HEK293 (cell line): ENCODE measurements at regions not wholly inside any gene's neighbourhood (a gene's known extent, or its start where the extent isn't known, plus 50 kb on each side); places are given as distances from the start of the nearest gene placed in this dataset.

Source experiments
- CTCF ChIA-PET: fragments of 350-600 bp; formaldehyde crosslinking; extraction: SDS; loops from one replicate; lab custom pipeline; 2021; ENCODE audit warnings: antibody characterized with exemption; lab: Yijun Ruan, JAX
- POLR2A ChIA-PET: fragments of 300-600 bp; formaldehyde crosslinking; extraction: SDS; loops from one replicate; lab custom pipeline; 2020; ENCODE audit warnings: antibody characterized with exemption, inconsistent platforms; lab: Yijun Ruan, JAX
- H3K27ac ChIP-seq: fragments of 200-500 bp; sonication (Bioruptor generic); 2 replicates; pipeline ENCODE4 v1.5.1; 2014; ENCODE audit warnings: low read depth, low read length, control low read depth, inconsistent platforms; ENCODE audit errors: extremely low read depth
- H3K36me3 ChIP-seq, 2 experiments: fragments of 200-500 bp in 1 of 2; sonication (Bioruptor generic) in 1 of 2; 1 replicate in 1 of 2; 2 replicates in 1 of 2; pipeline ENCODE4 v1.5.1; 2014 to 2017; ENCODE audit warnings: inconsistent platforms in 2 of 2, low read length in 2 of 2; ENCODE audit not compliant: control insufficient read depth in 2 of 2, insufficient read depth in 1 of 2
- H3K4me1 ChIP-seq: fragments of 200-500 bp; sonication (Bioruptor generic); 2 replicates; pipeline ENCODE4 v1.5.1; 2014; ENCODE audit warnings: mild to moderate bottlenecking, low read length, inconsistent platforms; ENCODE audit not compliant: control insufficient read depth, insufficient read depth
- H3K4me3 ChIP-seq: 2 replicates; pipeline ENCODE4 v1.5.1; 2011; ENCODE audit warnings: low read depth, mild to moderate bottlenecking, control low read depth, low read length, moderate library complexity
- H3K9me3 ChIP-seq: fragments of 200-500 bp; sonication (Bioruptor generic); 2 replicates; pipeline ENCODE4 v1.5.1; 2014; ENCODE audit warnings: low read depth, low read length, inconsistent platforms; ENCODE audit not compliant: control insufficient read depth, insufficient read depth
- GLI2 ChIP-seq: fragments of 450-650 bp; formaldehyde crosslinking; IDR thresholded peaks from 2 replicates; pipeline ENCODE4; 2017; ENCODE audit warnings: missing biosample characterization, missing genetic modification characterization, low read depth, borderline replicate concordance
- KLF7 ChIP-seq: fragments of 450-650 bp; formaldehyde crosslinking; IDR thresholded peaks from 2 replicates; pipeline ENCODE4 v1.5.1; 2016; ENCODE audit warnings: missing biosample characterization, missing genetic modification characterization, borderline replicate concordance
- KLF8 ChIP-seq: fragments of 450-650 bp; formaldehyde crosslinking; IDR thresholded peaks from 2 replicates; pipeline ENCODE4 v1.5.1; 2016; ENCODE audit warnings: missing biosample characterization, missing genetic modification characterization
- PRDM1 ChIP-seq: fragments of 450-650 bp; formaldehyde crosslinking; IDR thresholded peaks from 2 replicates; pipeline ENCODE4; 2016; ENCODE audit warnings: missing biosample characterization, missing genetic modification characterization
- YY1 ChIP-seq: fragments of 450-650 bp; formaldehyde crosslinking; IDR thresholded peaks from 2 replicates; pipeline ENCODE4 v1.5.1; 2018; ENCODE audit warnings: missing biosample characterization, missing genetic modification characterization
- ZBTB7A ChIP-seq: fragments of 450-650 bp; formaldehyde crosslinking; IDR thresholded peaks from 2 replicates; pipeline ENCODE4 v1.5.1; 2016; ENCODE audit warnings: low read depth, missing biosample characterization, missing genetic modification characterization
- ZBTB8A ChIP-seq: fragments of 450-650 bp; formaldehyde crosslinking; IDR thresholded peaks from 2 replicates; pipeline ENCODE4 v1.5.1; 2016; ENCODE audit warnings: missing biosample characterization, missing genetic modification characterization
- ZFP41 ChIP-seq: fragments of 450-650 bp; formaldehyde crosslinking; IDR thresholded peaks from 2 replicates; pipeline ENCODE4 v1.5.1; 2016; ENCODE audit warnings: missing biosample characterization, missing genetic modification characterization, borderline replicate concordance
- ZIC2 ChIP-seq: fragments of 450-650 bp; formaldehyde crosslinking; IDR thresholded peaks from 2 replicates; pipeline ENCODE4 v1.5.1; 2016; ENCODE audit warnings: missing biosample characterization, missing genetic modification characterization
- ZNF140 ChIP-seq: fragments of 450-650 bp; formaldehyde crosslinking; IDR thresholded peaks from 2 replicates; pipeline ENCODE4 v1.5.1; 2016; ENCODE audit warnings: missing biosample characterization, missing genetic modification characterization
- ZNF169 ChIP-seq: fragments of 450-650 bp; formaldehyde crosslinking; IDR thresholded peaks from 2 replicates; pipeline ENCODE4 v1.5.1; 2016; ENCODE audit warnings: missing biosample characterization, missing genetic modification characterization
- ZNF292 ChIP-seq: fragments of 450-650 bp; formaldehyde crosslinking; IDR thresholded peaks from 2 replicates; pipeline ENCODE4 v1.5.1; 2016; ENCODE audit warnings: low read depth, missing biosample characterization, missing genetic modification characterization, borderline replicate concordance
- ZNF341 ChIP-seq: fragments of 450-650 bp; formaldehyde crosslinking; IDR thresholded peaks from 2 replicates; pipeline ENCODE4; 2016; ENCODE audit warnings: low read depth, missing biosample characterization, missing genetic modification characterization
- ZNF501 ChIP-seq: fragments of 450-650 bp; formaldehyde crosslinking; IDR thresholded peaks from 2 replicates; pipeline ENCODE4 v1.5.1; 2016; ENCODE audit warnings: missing biosample characterization, missing genetic modification characterization
- ZNF514 ChIP-seq: fragments of 450-650 bp; formaldehyde crosslinking; IDR thresholded peaks from 2 replicates; pipeline ENCODE4 v1.5.1; 2016; ENCODE audit warnings: missing biosample characterization, missing genetic modification characterization
- ZNF521 ChIP-seq: fragments of 450-650 bp; formaldehyde crosslinking; IDR thresholded peaks from 2 replicates; pipeline ENCODE4 v1.5.1; 2017; ENCODE audit warnings: missing biosample characterization, mild to moderate bottlenecking, missing genetic modification characterization
- ZNF548 ChIP-seq: fragments of 450-650 bp; formaldehyde crosslinking; IDR thresholded peaks from 2 replicates; pipeline ENCODE4 v1.5.1; 2016; ENCODE audit warnings: missing biosample characterization, missing genetic modification characterization
- ZNF621 ChIP-seq: fragments of 450-650 bp; formaldehyde crosslinking; IDR thresholded peaks from 2 replicates; pipeline ENCODE4 v1.5.1; 2017; ENCODE audit warnings: missing biosample characterization, missing genetic modification characterization
- ZNF626 ChIP-seq: fragments of 450-650 bp; sonication (Bioruptor Pico); formaldehyde crosslinking; IDR thresholded peaks from 2 replicates; pipeline ENCODE4 v1.5.1; 2018; ENCODE audit warnings: missing biosample characterization, missing genetic modification characterization, inconsistent platforms
- ZNF660 ChIP-seq: fragments of 450-650 bp; IDR thresholded peaks from 2 replicates; pipeline ENCODE4 v1.5.1; 2018; ENCODE audit warnings: missing biosample characterization, mild to moderate bottlenecking, missing genetic modification characterization
- ZSCAN30 ChIP-seq: fragments of 450-650 bp; IDR thresholded peaks from 2 replicates; pipeline ENCODE4 v1.5.1; 2018; ENCODE audit warnings: missing biosample characterization, mild to moderate bottlenecking, missing genetic modification characterization, moderate library complexity
- TF ChIP-seq, protein P1 (sequence below): fragments of 450-650 bp; formaldehyde crosslinking; IDR thresholded peaks from 2 replicates; pipeline ENCODE4 v1.5.1; 2016; ENCODE audit warnings: missing biosample characterization, missing genetic modification characterization, borderline replicate concordance
- TF ChIP-seq, protein P2 (sequence below): fragments of 450-650 bp; formaldehyde crosslinking; IDR thresholded peaks from 2 replicates; pipeline ENCODE4 v1.5.1; 2016; ENCODE audit warnings: missing biosample characterization, missing genetic modification characterization

DNA sequence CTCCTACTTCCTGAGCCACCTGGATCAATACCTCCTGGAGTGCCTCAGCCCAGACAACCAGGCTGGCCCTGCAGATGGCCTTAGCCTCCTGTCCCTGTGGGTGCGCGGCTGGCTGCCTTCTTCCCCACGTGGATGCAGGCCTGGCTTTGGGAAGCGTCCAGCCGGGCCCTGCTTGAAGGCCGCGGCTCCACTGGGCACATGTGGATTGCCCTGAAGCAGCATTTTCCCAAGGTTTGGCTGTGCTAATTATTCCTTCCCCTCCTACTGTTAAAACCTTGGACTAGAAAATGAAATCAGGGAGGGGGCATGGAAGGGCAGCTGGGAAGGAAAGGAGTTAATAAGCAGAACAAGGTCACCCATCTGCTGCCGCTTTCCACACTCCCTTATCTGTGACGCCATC lies 143.0 kb upstream of the GATA6 start:
- CTCF ChIA-PET = interaction anchor here (0.6 to 1.1 kb wide), 3 partner anchors 33 to 446 kb away, joined by 3 to 4 read pairs (median 3); no protein-coding TSS in a partner anchor
- Histone ChIP-seq H3K4me1 (no peaks in the 10 kb centered on the region), H3K27ac (no peak overlapping the region), H3K36me3 (no peaks in the 10 kb centered on the region)
- TF ChIP-seq ZNF341 (tag by site-specific recombination) = peak; percentile 80
- peak; percentile 26; the same call in 1 of the 2 replicates for TF ChIP-seq ZIC2
- no peak for TF ChIP-seq KLF8 (tag by site-specific recombination)
- TF ChIP-seq, all 188 proteins: peak for 2
- H3K4me3 ChIP-seq = no peak overlapping the region
- POLR2A ChIA-PET = no interaction called here
- no peaks in the 10 kb centered on the region for H3K9me3 ChIP-seq

DNA sequence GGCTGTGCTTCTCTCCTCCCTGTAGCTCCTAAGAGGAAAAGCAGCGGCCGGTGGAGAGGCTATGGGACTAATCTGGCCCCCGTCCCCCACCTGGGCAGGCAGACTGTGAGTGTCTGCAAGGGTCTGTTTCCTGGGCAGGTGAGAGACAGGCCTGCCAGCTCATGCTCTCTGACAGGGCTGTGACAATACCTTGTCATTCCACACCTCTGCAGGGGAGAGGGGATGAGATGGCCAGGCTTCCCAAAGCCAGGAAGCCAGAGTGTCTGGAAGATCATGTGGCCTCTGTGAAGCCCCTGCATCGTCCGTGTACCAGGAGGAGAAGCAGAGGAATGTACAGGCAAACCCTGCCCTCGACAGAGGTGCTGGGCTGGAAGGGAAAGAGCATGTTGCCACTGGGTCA lies 142.5 kb upstream of the GATA6 start:
- no peaks in the 10 kb centered on the region for H3K9me3 ChIP-seq
- H3K36me3 ChIP-seq = no peaks in the 10 kb centered on the region
- POLR2A ChIA-PET = no interaction called here
- no peak overlapping the region for H3K27ac ChIP-seq
- no peaks in the 10 kb centered on the region for H3K4me1 ChIP-seq
- TF ChIP-seq, protein P1, sequence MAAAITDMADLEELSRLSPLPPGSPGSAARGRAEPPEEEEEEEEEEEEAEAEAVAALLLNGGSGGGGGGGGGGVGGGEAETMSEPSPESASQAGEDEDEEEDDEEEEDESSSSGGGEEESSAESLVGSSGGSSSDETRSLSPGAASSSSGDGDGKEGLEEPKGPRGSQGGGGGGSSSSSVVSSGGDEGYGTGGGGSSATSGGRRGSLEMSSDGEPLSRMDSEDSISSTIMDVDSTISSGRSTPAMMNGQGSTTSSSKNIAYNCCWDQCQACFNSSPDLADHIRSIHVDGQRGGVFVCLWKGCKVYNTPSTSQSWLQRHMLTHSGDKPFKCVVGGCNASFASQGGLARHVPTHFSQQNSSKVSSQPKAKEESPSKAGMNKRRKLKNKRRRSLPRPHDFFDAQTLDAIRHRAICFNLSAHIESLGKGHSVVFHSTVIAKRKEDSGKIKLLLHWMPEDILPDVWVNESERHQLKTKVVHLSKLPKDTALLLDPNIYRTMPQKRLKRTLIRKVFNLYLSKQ = no peak
- TF ChIP-seq PRDM1 (tag by site-specific recombination) = no peak
- no peak for TF ChIP-seq ZFP41 (tag by site-specific recombination)
- no peak for TF ChIP-seq KLF7 (tag by site-specific recombination)
- TF ChIP-seq ZNF548 (tag by site-specific recombination) = no peak
- TF ChIP-seq ZNF140 (tag by site-specific recombination) = no peak
- TF ChIP-seq ZNF626 (tag by site-specific recombination) = no peak
- TF ChIP-seq ZNF660 (tag by site-specific recombination) = no peak
- no peak for TF ChIP-seq GLI2 (tag by site-specific recombination)
- TF ChIP-seq ZNF521 (tag by site-specific recombination) = no peak
- no peak for TF ChIP-seq ZNF621 (tag by site-specific recombination)
- TF ChIP-seq, protein P2, sequence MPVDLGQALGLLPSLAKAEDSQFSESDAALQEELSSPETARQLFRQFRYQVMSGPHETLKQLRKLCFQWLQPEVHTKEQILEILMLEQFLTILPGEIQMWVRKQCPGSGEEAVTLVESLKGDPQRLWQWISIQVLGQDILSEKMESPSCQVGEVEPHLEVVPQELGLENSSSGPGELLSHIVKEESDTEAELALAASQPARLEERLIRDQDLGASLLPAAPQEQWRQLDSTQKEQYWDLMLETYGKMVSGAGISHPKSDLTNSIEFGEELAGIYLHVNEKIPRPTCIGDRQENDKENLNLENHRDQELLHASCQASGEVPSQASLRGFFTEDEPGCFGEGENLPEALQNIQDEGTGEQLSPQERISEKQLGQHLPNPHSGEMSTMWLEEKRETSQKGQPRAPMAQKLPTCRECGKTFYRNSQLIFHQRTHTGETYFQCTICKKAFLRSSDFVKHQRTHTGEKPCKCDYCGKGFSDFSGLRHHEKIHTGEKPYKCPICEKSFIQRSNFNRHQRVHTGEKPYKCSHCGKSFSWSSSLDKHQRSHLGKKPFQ (tag by site-specific recombination) = no peak
- TF ChIP-seq ZBTB7A (tag by site-specific recombination) = no peak
- TF ChIP-seq YY1 (tag by site-specific recombination) = no peak
- TF ChIP-seq ZBTB8A (tag by site-specific recombination) = no peak
- no peak for TF ChIP-seq ZNF514 (tag by site-specific recombination)
- no peak for TF ChIP-seq ZSCAN30 (tag by site-specific recombination)
- TF ChIP-seq ZNF501 (tag by site-specific recombination) = no peak
- no peak for TF ChIP-seq ZNF169 (tag by site-specific recombination)
- no peak for TF ChIP-seq ZNF292
- CTCF ChIA-PET = interaction anchor here (1.1 kb wide), 1 partner anchor 72 kb away, joined by 4 read pairs; no protein-coding TSS in a partner anchor
- H3K4me3 ChIP-seq = no peak overlapping the region
